ENCODE measurements at regions not wholly inside any gene's neighbourhood (a gene's known extent, or its start where the extent isn't known, plus 50 kb on each side); places are given as distances from the start of the nearest gene placed in this dataset.

GRCh38 chr5:77157732-77158532 lies 52.5 kb upstream of the PDE8B start:
- H3K4me3 ChIP-seq (ENCODE audit: low read depth, low read length) = no peak overlapping the region
- no peak for TF ChIP-seq CTCF (IDR thresholded peaks at IDR 0.05; ENCODE audit: borderline replicate concordance, insufficient read depth, low read depth, low read length)

DNA sequence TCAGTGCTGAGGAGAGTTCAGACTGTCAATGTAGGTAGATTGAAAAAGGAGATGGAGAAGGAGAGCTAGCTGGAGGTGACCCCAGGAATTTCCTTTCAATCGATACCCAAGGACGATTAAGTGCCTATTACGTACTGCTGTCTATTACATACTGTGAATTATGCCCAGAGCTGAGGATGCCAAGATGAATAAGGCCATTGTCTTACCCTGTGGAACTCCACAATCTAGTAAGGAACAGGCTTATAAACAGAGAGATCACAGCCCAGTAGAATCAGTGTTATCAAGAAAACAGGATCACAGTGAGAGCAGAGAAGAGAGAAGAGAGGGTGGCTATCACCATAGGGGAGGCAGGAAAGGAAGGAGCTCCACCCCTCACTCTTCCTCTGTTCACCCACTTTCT lies 54.1 kb upstream of the PDE8B start:
- TF ChIP-seq CTCF (IDR thresholded peaks at IDR 0.05; ENCODE audit: borderline replicate concordance, insufficient read depth, low read depth, low read length) = no peak
- H3K4me3 ChIP-seq (ENCODE audit: low read depth, low read length) = no peak overlapping the region

GRCh38 chr5:77155179-77155785 lies 55.2 kb upstream of the PDE8B start:
- TF ChIP-seq CTCF (IDR thresholded peaks at IDR 0.05; ENCODE audit: borderline replicate concordance, insufficient read depth, low read depth, low read length) = no peak
- no peak overlapping the region for H3K4me3 ChIP-seq (ENCODE audit: low read depth, low read length)

DNA sequence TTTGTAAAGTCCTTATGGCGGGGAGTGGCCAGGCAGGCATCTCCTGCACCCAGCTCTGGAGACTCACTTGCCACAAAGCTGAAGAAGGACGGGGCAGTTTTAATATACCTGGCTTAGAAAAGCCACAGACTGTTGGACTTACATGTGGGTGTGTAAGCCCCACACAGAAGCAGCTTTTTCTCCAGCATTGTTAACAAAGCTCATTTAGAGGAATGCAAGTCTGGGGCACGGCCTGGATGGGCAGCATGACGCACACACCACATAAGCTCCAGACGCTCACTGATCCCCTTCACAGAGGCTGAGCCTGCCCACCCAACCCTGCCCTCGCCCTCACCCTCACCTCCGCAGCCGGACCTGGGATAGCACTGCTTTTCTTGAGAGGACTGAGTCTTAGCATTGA lies 58.0 kb upstream of the PDE8B start:
- no peak for TF ChIP-seq CTCF (IDR thresholded peaks at IDR 0.05; ENCODE audit: borderline replicate concordance, insufficient read depth, low read depth, low read length)
- H3K4me3 ChIP-seq (ENCODE audit: low read depth, low read length) = no peak overlapping the region

DNA sequence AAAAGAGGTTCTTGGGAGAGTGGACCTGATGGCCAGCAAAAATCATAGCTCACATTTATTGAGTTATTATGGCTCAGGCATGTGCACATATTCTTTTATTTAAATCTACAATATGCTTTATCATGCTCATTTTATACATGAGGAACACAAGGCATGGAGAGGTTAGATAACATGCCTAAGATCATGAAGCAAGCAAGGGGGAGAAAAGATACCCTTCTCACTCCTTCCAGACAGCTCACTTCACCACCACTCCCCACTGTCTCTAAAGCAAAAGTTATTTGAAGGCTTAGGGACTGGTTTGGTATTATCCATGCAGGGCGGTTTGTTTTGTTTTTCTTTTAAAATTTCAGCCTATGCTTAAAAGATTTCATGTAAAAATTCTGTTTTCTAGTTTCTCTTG lies 59.0 kb upstream of the PDE8B start:
- no peak overlapping the region for H3K4me3 ChIP-seq (ENCODE audit: low read depth, low read length)
- no peak for TF ChIP-seq CTCF (IDR thresholded peaks at IDR 0.05; ENCODE audit: borderline replicate concordance, insufficient read depth, low read depth, low read length)

DNA sequence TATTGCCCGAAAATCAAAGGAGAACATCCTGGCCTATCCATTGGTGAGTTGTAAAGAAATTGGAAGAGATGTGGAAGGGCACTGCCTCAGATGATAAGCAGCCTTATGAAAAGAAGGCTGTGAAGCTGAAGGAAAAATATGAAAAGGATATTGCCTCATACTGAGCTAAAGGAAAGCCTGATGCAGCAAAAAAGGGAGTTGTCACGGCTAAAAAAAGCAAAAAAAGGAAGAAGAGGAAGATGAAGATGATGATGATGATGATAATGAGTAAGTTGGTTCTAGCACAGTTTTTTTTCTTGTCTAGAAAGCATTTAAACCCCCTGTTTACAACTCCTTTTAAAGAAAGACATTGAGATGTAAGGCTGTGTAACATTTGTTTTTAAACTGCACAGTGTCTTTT lies 59.8 kb upstream of the ZBED3 start:
- no peak overlapping the region for H3K4me3 ChIP-seq (ENCODE audit: low read depth, low read length)
- TF ChIP-seq CTCF (IDR thresholded peaks at IDR 0.05; ENCODE audit: borderline replicate concordance, insufficient read depth, low read depth, low read length) = no peak

DNA sequence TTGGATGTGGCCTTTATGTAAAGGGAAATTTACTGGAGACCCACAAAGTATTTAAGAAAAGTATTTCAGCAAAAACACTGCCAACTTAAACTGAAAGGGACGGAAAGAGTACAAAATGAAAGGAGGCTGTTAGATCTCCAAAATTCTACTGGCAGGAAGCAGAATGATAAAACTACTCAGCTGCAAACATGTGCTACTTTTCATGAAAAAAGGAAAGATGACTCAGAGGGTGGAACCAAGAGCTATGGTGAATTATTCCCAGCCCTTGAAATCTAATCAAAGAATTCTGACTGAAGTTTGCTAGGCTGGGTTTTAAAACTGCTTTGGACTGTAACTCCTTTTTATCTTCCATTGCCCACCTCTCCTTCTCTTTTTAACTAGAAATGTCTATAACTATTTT lies 58.6 kb upstream of the ZBED3 start:
- H3K4me3 ChIP-seq (ENCODE audit: low read depth, low read length) = no peak overlapping the region
- TF ChIP-seq CTCF (IDR thresholded peaks at IDR 0.05; ENCODE audit: borderline replicate concordance, insufficient read depth, low read depth, low read length) = no peak

Data from GM12875 (cell line).